Non-pigmented ciliary epithelial cell (primary cell): ENCODE measurements at regions not wholly inside any gene's neighbourhood (a gene's known extent, or its start where the extent isn't known, plus 50 kb on each side); places are given as distances from the start of the nearest gene placed in this dataset.
"Not testable (repeated sequence)": the region's sequence is repeated elsewhere in the genome, so short reads cannot be mapped to it uniquely, and the experiment has no call there.

Experiments used
- DNase-seq: peaks from one replicate; pipeline ENCODE4 v3.0.0-alpha.2; 2010; ENCODE audit warnings: low read depth

GRCh38 chr2:172288603-172289002, 138.8 kb upstream of the ITGA6 start:
- no peak for DNase-seq

- DNase-seq = no peak
Observed at GRCh38 chr2:172293952-172294351, 133.4 kb upstream of the ITGA6 start.

- no peak for DNase-seq
Observed at GRCh38 chr2:172294983-172295382, 132.4 kb upstream of the ITGA6 start.

- DNase-seq = no peak
Observed at GRCh38 chr2:172295677-172296076, 131.7 kb upstream of the ITGA6 start.

- no peak for DNase-seq
Observed at GRCh38 chr2:172296267-172297046, 130.9 kb upstream of the ITGA6 start.

- no peak for DNase-seq
Observed at GRCh38 chr2:172297531-172297930, 129.9 kb upstream of the ITGA6 start.

- DNase-seq = no peak
Observed at GRCh38 chr2:172297950-172298349, 129.4 kb upstream of the ITGA6 start.

GRCh38 chr2:172299741-172300140, 127.6 kb upstream of the ITGA6 start:
- no peak for DNase-seq

- no peak for DNase-seq
Observed at GRCh38 chr2:172300851-172301250, 126.5 kb upstream of the ITGA6 start.

- DNase-seq = no peak
Observed at GRCh38 chr2:172305066-172305465, 122.3 kb upstream of the ITGA6 start.

- no peak for DNase-seq
Observed at GRCh38 chr2:172307800-172308199, 119.6 kb upstream of the ITGA6 start.

GRCh38 chr2:172308253-172308935, 119.0 kb upstream of the ITGA6 start:
- DNase-seq = no peak

- DNase-seq = no peak
Observed at GRCh38 chr2:172311921-172312345, 115.5 kb upstream of the ITGA6 start.

GRCh38 chr2:172313715-172314341, 113.6 kb upstream of the ITGA6 start:
- DNase-seq = no peak

- not testable (repeated sequence) for DNase-seq
Observed at GRCh38 chr2:172315070-172315469, 112.3 kb upstream of the ITGA6 start.

- no peak for DNase-seq
Observed at GRCh38 chr2:172322049-172322448, 105.3 kb upstream of the ITGA6 start.

- no peak for DNase-seq
Observed at GRCh38 chr2:172323256-172323655, 104.1 kb upstream of the ITGA6 start.

- no peak for DNase-seq
Observed at GRCh38 chr2:172323861-172324597, 103.4 kb upstream of the ITGA6 start.

- no peak for DNase-seq
Observed at GRCh38 chr2:172326211-172326509, 101.2 kb upstream of the ITGA6 start.

GRCh38 chr2:172328103-172328841, 99.1 kb upstream of the ITGA6 start:
- no peak for DNase-seq

- DNase-seq = no peak
Observed at GRCh38 chr2:172329416-172329773, 98.0 kb upstream of the ITGA6 start.
